Tongue (tissue), 2 donors: ENCODE measurements at regions not wholly inside any gene's neighbourhood (a gene's known extent, or its start where the extent isn't known, plus 50 kb on each side); places are given as distances from the start of the nearest gene placed in this dataset. TPM values are rescaled to one million over a fixed set of nuclear protein-coding genes. Genes with fewer than 3 reads are reported as not detected.

ENCODE experiments used
- DNase-seq: peaks from one replicate; pipeline ENCODE4 v3.0.0-alpha.2; 2015
- small RNA-seq: library from RNA; depleted of rRNA; stranded (forward); fragments of <200 nt; gene quantifications from one replicate; pipeline ENCODE3, GENCODE V24; 2014; ENCODE audit warnings: low replicate concordance

- DNase-seq, result no peak
Observed at GRCh38 chr20:21835042-21835441, 129.6 kb downstream of the PAX1 start.

GRCh38 chr20:21832442-21833385 lies 127.2 kb downstream of the PAX1 start:
- peak; percentile 41 for DNase-seq

DNA sequence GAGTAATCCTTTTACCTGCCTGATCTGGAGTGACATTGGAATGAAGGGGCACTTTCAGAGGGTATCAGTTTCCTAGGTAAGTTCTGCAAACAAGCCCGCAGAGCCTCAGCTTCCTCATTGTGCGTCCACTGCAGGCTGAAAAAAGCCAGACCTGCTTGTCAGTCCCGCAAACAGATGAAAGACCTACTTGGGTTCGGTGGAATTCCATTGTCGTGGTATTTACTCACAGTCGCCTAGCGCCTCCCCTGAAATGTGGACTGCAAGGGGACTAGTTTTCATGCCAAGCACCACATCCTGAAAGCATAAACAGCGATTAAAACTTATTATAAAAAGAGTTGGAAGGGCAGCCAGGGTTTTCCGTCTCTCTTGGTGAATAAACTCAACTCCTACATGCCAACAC lies 121.5 kb downstream of the PAX1 start:
- peak; percentile 18 for DNase-seq

- no peak for DNase-seq
Observed at GRCh38 chr20:21821358-21821757, 115.9 kb downstream of the PAX1 start.

DNA sequence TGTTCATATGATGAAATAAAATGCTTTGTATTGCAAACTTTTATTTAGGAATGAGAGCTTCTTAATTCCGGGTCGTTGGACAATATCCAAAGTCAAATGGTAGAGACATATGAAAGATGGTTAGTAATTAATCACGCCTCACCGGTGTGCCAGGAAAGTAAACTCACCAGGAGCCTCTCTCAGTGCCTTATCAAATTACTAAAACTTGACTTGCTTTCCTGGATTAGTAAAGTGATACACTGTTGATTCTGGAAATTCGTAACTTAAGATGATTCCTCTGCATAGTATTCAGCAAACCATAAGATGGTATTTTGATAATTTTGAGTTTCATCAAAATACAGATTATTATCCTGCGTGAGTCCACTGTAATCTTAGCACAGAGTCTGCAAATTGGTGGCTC lies 115.2 kb downstream of the PAX1 start:
- DNase-seq, result no peak

GRCh38 chr20:21820045-21820444 lies 114.6 kb downstream of the PAX1 start:
- no peak for DNase-seq

- no peak for DNase-seq
Observed at GRCh38 chr20:21812379-21812778, 106.9 kb downstream of the PAX1 start.

GRCh38 chr20:21809961-21810523 lies 104.6 kb downstream of the PAX1 start:
- no peak for DNase-seq

DNA sequence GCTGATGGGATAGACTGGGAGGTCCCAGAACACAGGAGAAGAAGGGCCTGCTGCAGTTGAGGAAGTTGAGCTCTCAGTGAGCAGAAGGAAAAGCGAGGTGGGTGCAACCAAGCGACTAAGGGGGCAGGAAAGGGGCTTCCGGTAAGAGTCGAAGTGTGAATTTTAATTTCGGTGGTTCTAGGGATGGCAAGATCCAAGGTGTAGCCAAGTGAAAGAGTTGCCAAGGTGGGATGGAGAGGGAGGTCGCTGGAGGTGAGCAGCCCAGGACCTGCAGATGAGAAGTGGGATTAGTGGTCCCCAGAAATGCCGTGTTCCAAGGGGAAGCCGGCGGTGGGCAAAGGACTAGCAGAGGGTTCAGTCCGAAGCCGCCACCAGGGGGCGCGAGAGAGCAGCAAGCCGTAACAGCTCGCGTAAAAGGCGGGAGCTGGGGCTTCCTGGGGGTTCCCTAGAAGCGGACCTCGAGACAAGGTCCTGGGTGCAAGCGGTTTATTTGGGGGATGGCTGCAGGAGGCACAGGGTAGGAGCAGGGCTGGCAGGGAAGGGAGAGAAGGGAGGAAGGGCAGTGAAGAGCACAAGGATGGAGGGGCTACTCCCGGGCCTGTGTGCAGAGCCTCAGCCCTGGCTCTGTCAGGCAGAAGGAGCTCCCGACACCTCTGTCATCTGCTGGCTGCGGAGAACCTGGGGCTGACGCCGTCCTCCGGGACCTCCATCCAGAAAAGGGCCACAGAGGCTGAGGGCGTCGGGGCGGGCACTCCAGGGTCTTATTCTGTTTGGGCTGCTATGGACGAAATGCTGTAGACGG lies 103.6 kb downstream of the PAX1 start:
- DNase-seq, result peak; percentile 54

DNA sequence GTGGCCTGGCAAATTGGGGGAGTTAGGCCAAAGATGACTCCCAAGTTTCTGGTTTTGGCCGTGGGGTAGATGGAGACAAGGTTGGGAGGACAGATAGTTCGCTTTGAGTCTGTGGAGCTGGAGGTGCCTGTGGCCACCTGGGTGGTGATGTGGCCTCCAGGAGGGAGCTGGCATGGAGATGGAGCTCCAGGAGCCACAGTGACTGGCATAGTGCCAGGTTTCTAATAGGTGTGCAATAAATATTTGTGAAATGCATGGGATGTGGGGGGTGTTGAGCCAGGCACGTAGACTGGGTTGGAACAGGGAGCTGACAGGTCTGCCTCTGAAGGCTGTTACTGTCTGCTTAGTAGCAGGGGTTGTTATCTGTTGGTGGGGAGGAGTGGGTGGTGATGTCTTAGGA lies 102.7 kb downstream of the PAX1 start:
- DNase-seq, result no peak

DNA sequence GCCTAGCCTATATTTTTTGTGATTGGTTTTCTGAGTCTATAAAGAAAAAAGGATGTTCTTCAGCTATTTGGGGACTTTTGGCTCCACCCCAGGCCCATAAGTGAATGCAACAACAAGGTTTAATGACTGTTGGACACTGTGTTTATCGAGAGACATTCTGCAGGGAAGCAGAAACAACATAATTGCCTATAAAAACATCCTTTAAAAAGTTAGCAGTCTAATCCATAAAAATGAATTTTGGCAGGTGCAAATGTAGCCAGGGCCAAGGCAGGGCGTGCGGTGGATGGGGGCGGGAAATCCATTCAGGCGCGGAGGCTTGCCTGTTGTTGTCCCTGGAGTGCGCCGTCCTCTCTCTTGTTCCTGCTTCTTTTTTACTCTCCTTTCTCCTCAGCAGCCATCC lies 99.3 kb downstream of the PAX1 start:
- DNase-seq, result peak; percentile 46

DNA sequence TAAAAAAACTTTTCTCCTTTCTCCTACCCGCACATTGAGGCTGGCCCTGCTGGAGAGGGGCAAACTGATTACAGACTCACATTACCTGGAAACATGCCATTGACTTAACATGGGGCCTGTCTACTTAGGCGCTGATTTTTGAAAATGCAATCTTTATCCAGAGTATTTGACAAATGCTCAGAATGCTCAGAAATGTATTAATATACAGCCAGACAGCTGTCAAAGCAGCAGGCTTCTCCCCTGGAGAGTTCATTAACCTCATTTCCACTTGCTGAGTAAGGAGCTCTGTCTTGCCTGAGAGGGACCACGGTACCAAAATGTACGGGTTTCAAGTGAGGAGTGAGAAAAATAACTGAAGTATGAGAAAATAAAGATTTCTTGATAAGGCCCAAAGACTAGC lies 95.7 kb downstream of the PAX1 start:
- peak; percentile 52 for DNase-seq

- no peak for DNase-seq
Observed at GRCh38 chr20:21798384-21798783, 92.9 kb downstream of the PAX1 start.

DNA sequence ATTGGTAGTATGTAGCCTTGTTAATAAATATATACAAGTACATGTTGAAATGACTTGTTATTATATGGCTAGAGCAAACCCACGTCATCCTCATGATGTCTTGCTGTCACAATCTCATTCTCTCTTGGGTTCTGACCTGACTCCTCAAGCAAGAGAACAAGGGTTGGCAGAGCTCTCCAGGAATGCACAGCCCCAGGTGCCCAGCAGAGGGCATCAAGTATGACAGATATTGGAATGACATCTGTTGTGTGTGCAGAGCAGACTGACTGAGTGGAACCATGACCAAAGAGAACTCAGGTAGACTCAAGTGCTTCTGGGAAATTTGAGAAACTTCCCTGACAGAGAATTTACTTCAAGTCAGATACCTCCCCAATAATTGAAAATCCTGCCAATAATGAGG lies 90.6 kb downstream of the PAX1 start:
- DNase-seq, result no peak

GRCh38 chr20:21788082-21788481 lies 82.6 kb downstream of the PAX1 start:
- DNase-seq, result no peak

GRCh38 chr20:21781446-21782075 lies 76.1 kb downstream of the PAX1 start:
- no peak for DNase-seq

GRCh38 chr20:21780528-21780927 lies 75.1 kb downstream of the PAX1 start:
- no peak for DNase-seq

Small RNAs in the stretch of these regions (small RNA-seq; reads per million reads assigned to genes)
- gene AL121912.1, result not detected
